Activated T-cell treated with anti-CD3 and anti-CD28 coated beads for 48 hours (primary cell): ENCODE measurements at regions not wholly inside any gene's neighbourhood (a gene's known extent, or its start where the extent isn't known, plus 50 kb on each side); places are given as distances from the start of the nearest gene placed in this dataset.

Experiments
- DNase-seq: peaks from one replicate; pipeline ENCODE4 v3.0.0-alpha.2; 2020; ENCODE audit warnings: low read depth

DNA sequence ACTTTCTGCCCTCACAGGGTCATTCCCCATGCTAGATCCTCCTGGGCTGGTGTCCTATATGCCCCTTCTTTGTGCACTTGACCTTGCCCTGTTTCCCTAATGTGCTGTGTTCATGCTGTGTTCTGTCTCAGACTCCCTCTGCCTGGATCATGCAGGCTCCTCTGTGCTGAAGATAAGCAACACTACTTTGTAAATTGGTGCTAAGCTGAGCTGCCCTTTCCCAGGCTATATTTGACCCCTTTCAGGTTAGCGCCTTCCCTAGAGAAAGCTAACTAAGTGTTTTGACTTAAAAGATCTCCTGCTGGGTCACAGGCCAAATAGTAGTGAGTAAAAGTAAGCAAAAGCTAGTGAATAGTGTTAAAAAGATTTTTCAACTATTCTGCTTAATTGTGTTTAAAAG is 257.2 kb upstream of the RGPD4 start:
- DNase-seq = no peak

DNA sequence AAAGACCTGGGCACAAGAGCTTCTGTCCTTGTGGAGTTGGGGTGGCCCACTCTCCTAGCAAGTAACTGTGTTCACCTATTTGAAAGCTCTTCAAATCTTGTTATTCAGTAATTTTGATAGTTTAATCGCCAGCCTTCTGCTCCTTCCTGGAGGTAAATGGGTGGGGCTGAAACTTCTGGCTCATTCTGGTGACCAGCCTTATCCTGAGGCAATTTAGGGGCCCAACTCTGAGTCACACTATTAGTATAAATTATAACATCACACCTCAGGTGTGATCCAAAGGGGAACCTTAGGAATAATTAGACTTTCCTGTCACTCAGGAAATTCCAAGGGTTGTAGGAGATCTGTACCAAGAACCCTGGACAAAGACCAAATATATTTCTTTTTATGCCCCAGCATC is 255.8 kb upstream of the RGPD4 start:
- no peak for DNase-seq

DNA sequence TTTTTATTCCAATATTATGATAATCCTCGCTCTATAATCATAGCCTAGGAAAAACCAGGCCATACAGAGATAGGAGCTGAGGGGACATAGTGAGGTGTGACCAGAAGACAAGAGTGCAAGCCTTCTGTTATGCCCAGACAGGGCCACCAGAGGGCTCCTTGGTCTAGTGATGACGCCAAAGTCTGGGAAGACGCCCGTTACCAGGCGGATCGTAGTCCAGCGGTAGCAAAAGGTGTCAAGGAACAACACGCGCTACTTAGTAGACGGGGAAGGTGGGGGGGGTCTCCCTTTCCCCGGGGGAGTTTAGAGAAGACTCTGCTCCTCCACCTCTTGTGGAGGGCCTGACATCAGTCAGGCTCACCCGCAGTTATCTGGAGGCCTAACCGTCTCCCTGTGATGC is 253.8 kb upstream of the RGPD4 start:
- peak; percentile 1 for DNase-seq

DNA sequence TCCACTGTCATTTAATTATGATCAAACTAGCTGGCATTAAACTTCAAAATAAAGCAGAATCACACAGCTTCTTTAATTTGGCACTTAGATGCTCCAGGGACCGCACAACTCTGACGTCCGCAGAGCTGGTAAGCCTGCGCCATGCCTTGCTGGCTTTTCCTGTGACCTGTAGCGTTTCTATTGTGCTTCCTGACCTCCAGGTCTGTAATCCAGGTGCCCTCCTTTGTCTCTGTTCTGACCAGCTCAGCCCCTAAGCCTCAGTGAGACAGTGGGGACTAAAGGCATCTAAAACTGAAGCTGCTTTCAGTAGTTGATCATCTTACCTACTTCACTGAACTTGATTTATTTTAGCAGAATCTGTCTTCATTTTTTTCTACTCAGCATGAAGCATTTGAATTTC is 249.7 kb upstream of the RGPD4 start:
- no peak for DNase-seq

DNA sequence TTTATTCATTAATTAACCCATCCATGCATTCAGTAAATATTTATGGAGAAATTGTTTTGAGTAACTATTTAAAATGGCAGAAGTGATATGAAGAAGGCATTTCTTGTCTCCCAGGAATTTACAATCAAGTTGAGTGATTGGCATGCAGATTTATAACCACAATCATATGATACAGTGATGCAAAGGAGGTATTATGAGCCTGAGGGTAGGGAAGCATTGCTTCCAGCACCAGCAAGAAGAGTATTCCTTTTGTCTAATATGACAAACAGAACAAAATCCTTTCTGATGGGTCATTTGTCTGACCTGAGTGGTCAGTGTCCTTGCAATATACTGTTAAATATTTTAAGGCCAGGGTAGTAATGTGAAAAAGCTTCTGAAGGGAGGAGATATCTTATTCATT is 244.2 kb upstream of the RGPD4 start:
- no peak for DNase-seq

DNA sequence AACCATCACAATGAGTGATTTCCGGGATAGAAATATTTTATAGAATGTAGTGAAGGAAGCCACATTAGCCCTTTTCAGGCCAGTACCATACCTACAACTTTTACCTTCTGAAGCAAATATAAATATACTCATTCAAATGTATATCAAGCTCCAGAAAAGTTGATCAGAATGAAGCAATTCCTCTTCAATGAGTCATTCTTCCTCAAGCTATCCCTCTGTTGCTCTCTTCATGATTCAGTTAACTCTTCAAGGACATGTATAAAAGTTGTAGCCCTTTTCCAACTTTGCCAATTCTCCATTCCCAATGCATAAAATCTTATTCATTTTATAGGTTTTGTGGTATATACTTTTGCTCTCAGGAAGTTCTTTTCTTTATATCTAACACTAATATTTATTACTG is 242.1 kb upstream of the RGPD4 start:
- DNase-seq = no peak

DNA sequence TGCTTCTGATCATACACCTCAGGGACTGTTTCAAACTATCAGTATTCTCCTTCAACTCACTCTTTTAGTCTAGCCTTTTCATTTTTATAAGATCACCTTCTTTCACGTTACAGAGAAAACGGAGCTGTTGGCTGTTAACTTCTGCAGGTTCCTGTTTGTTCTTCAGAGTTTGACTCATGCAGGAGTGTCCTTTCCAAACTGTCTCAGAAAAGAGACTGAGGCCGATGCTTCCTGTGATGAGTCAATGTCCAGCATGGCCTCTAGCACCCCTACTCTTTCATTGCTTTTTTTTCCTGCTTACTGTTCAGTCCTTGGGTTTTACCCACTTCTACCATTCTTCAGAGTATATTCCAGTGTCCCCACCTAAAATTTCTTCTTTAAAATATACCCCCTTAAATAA is 240.8 kb upstream of the RGPD4 start:
- no peak for DNase-seq

DNA sequence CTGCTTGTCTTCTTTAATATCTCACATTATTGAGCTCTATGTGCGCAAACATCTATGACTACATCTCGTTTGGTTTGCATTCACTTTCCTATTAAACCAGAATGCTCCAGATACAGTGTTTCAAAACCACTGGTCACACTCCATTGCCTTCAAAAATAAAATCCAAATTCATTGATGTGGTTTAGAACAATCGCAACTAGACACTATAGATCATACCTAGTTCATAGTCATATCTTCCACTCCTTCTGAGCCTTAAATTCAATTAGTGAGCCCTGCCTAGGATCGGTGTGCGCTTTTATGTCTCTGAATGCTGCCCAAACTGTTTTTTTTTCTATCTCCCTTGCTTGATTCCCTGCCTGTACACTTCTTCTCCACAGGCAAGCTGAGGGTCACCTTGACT is 238.5 kb upstream of the RGPD4 start:
- DNase-seq = no peak

DNA sequence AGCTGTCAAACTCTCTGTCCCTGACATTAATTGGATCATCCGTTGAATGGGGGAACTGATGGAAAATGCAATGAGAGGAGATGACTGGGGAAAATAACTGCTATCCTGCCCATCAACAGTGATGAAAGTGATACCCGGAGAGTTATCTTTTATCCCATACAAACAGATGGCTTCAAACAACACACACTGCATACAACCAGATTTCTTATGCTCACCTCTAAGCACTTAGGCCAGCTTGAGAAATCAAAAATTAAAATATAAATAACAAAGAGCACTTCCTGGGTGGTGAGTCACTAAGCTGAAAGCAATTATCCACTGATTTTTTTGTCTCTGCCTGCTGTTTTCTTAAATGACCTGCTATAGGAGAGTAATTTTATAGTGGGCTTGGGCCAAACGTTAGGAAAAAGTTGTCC is 237.6 kb upstream of the RGPD4 start:
- DNase-seq = no peak

DNA sequence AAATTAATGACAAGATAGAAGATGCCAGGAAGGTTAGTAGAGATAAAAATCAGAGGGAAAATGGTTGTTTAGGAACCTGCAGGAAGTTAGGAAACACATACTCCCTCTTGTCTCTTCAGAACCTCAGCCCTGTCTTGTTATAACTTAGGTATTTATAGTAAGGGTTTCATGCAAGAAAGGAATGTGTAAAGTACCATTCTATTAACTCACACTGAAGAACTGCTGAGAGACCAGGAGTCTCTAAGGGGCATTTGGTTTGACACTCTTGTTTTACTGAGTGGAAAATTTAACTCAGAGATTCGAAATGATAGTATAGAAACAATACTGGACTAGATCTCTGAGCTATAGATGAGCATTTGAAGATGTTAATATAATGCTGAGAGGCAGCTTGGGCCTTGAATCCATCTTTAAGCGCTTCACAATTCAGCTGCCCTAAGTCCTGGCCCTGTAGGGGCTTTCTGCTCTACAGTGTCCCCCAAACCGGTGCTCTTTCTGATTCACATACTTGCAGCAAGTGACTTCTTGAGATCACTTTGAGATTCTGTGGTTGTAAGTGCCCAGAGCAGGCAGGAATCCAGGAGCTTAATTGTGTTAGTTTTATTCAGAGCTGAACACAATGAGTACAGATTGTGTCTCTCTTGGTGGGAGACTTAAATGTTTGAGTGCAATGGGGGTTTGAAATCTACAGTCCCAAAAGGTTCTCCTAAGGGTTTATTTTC is 235.0 kb upstream of the RGPD4 start:
- DNase-seq = no peak

DNA sequence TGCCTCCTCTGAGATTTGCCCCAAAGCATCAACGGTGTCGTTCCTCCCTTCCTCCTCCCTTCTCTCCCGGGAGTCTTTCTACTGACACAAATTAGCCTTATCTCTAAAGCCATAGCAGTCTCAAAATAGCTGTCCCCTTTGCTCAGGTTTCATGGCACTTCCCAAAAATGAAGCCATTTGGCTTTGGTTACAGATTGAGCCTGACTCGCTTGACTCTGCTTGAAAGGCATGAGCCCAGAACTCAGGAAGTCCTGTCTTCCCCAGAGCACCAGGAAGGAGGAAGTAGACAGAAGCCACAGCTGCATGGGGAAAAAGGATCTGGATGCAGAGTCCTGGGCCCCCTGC is 234.4 kb upstream of the RGPD4 start:
- DNase-seq = no peak

DNA sequence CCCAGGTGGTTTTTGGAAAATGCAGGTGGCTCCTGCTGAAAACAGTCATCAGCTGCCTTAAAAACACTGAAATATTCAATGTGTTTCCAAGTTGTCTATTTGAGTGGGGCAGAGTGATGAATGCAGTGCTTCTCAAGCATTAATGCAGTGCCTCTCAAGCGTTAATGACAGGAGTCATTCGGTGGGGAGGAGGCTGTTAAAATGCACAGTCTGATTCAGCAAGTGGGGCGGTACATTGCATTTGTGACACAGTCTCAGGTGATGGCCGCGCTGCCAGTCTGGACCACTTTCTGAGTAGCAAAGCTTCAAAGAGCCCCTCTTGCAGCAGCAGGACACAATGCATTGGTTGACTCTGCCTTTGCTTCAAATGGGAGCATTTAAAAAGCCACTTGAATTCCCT is 231.4 kb upstream of the RGPD4 start:
- DNase-seq = no peak

DNA sequence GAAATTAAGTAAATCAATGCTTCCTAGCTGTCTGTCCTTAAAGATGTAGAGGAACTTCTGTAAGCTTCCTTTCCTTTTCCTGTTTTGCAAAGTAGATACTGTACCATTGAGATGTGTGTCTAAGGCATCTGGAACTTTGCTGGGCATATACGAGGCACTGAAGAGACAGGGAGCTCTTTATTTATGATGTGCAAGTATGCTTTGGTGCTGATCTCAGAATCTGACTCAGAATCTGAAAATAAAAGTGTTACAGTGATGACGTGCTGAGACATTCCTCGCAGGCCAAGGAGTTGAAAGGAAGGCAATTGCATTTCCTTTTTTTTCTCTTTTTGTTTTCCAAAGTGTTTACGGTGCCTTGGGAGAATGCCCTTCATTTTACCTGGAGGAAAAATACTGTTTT is 230.9 kb upstream of the RGPD4 start:
- no peak for DNase-seq

DNA sequence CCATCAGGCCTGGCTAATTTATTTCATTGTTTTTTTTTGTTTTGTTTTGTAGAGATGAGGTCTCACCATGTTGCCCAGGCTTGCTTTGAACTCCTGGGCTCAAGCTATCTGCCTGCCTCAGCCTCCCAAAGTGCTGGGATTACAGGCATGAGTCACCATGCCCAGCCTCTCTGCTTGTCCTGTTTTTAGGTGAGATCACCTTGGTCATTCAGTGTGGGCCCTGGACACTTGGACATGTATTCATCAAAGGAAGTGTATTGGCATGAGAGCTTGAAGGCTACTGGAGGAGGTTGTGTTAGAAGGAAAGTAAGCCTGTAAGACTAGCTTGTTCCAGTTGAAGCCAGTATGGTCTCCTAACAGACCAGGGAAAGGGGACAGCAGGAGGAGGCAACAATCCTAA is 229.2 kb upstream of the RGPD4 start:
- DNase-seq = no peak

DNA sequence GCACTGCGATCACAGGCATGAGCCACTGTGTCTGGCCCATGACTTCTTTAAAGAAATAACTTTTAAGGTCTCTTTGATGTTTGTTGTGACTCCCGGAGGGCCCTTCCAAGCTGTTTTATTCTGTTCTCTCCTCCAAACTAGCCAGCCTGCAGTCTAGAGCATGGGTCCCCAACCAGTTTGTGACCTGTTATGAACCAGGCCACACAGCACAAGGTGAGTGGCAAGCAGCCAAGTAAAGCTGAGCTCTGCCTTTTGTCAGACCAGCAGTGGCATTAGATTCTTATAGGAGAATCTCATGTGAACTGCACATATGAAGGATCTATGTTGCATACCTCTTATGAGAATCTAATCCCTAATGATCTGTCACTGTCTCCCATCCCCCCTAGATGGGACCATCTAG is 223.9 kb upstream of the RGPD4 start:
- no peak for DNase-seq

DNA sequence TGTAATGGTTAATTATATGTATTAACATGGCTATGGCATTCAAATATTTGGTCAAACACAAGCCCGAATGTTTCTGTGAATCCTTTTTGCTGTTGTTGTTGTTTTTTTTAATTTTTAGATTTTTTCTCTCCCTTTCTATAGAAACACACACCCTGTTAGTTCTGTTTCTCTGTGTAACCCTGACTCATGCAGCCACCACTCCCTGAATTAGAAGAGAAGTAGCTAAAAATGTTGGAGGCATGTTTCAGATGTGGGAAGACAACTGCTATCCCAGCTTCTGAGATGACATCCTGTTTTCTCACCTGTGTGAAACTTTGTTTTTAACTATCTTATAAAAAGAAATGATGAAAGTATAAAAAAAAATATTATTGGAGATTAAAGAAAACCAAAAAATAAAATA is 219.6 kb upstream of the RGPD4 start:
- no peak for DNase-seq

DNA sequence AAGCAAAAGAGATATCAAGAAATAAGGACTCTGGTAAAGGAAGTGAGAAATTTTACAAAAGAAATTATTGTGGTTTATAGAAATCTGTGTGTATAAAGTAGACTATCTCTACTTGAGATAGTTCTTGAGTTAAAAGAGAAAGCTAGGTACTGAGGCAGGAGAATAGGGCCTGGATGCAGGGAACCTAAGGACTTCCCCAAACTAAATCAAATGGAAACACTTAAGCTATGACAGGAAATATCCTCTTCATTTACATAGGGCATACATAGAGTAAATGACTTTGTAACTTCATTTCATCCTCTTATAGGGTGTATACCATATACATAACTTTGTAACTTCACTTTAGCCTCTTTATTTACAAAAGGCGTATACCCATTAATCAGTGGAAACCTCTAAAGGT is 219.2 kb upstream of the RGPD4 start:
- no peak for DNase-seq

DNA sequence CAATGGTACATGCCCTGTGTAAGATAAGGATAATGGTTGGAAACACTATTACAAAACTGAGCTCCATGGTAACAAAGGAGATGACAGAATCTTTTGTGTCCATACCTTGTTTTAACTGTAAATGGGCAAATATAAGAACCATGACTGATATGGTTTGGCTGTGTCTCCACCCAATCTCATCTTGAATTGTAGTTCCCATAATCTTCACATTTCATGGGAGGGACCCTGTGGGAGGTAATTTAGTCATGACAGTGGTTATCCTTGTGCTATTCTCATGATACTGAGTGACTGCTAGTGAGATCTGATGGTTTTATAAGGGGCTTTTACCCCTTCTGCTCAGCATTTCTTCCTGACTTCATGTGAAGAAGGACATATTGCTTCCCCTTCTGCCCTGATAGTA is 211.7 kb upstream of the RGPD4 start:
- no peak for DNase-seq

DNA sequence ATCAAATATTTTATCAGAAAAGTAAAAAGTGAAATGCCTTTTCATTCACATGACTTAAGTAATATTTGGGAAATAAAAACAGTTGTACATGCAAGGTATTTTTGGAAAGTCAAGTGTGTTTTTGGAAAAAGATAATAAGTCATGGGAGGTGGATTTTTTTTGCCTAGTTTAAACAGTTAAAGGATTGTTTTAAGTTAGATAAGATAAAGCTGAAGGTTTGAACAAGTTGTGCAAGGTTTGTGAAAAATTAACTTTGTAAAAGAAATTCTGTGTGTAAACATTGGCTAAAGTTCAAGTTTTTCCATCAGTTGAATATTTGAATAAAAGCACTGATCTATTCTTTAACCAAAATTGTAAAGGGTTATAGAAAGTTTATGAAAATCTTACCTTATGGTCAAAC is 207.9 kb upstream of the RGPD4 start:
- no peak for DNase-seq

DNA sequence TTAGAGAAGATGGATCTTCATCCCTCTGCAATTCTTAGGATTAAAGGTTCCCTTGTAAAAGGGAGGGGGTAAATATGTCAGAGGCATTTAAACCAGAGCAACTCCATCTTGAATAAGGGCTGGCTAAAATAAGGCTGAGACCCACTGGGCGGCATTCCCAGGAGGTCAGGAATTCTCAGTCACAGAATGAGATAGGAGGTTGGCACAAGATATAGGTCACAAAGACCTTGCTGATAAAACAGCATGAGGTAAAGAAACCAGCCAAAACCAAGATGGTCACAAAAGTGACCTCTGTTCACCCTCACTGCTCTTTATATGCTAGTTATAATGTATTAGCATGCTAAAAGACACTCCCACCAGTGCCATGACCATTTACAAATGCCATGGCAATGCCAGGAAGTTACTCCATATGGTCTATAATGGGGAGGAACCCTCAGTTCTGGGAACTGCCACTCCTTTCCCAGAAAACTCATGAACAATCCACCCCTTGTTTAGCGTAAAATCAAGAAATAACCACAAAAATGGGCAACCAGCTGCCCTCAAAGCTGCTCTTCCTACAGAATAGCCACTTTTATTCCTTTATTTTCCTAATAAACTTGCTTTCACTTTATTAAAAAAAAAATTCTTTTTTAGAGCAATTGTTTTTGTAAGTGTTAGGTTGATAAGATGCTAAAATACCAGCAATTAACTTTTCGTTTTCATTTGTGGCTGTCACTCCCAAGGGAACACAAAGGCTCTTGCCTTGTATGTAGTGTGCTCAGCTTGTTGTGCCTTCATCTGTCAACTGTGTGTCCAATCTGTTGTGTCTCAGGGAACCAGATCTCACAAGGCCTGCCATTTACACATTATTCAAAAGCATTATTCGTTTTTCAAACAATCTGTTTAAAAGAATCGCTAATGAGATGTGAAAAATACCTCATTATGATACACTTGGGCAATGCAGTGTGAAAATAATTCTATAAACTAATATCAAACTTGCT is 205.2 kb upstream of the RGPD4 start:
- no peak for DNase-seq

DNA sequence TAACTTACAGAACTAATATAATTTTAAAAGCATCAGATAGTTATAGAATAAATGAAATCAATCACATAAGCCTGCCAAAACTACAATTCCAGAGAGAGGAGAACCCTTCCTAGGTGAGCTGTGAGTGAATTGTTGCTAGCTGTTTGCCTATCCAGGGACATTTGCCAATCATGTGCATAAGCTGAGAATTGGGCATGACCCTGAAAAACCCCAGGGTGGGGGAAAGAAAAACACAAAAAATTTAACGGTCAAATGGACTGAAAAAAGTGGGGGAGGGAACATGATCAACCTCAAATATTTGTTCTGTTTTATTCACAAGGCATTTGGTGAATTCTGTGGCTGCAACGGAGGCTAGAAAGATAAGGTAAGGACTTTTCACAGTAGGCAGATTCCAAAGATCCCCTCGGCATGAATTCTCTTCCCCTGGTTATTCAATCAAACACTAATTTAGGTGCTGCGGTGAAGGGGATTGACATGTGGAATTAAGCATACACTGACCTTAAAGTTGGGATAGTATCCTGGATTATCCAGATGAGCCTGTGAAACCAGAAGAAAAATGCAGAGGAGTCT is 203.9 kb upstream of the RGPD4 start:
- no peak for DNase-seq

DNA sequence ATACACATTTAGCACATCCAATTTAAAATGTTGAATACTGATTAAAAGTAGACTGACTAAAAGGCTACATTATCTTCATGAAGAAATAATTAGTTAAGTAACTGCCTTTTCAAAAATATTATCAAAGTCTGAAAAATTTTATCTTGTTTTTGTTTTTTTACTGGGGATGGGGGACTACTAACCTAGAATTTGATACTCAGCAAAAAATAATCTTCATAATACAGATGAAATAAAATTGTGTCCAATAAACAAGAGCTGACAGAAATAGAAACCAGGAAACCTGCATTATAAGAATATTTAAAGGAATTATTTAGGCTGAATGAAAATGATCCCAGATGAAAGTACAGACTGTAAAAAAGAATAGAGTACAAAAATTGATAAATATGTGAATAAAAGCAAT is 200.7 kb upstream of the RGPD4 start:
- DNase-seq = no peak

DNA sequence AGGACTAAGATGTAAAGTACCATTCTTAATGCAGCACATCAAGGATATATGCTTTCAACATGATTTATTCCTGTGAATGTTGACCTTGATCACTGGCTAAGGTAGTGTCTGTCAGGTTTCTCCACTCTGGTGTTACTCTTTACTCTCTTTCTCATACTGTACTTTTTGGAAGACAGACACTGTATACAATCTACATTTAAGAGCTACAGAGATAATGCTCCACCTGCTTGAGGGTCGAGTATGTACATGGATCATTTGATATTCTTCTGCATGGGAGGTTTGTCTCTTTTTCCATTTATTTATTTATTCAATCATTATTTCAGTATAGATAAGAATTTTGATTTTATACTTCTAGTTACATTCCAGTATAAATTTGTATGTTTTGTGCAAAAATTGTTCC is 199.5 kb upstream of the RGPD4 start:
- no peak for DNase-seq
